ENCODE measurements at regions not wholly inside any gene's neighbourhood (a gene's known extent, or its start where the extent isn't known, plus 50 kb on each side); places are given as distances from the start of the nearest gene placed in this dataset.

DNA sequence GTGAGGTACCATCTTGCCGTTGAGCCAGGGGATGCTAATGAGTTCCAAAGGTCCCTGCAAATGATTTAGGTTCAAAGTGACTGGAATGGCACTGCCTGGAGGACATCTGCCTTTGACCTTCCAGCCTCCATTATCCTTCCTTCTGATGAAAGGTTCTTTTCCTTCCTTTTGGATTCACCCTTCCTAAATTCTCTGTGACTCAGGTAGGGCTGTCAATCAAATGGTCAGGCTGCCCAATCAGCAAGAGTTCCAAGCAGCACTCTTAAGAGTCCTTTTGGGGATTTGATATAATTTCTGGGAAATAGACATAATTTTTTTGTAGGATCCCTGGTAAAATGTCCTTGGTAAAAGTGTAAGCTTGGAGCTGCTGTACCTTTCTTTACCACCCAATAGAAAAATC, 58.8 kb upstream of the LMO4 start:
- DNase-seq (ENCODE audit: low read depth, low spot score) (no peak), FAIRE-seq (no peak)
- no peaks in the 10 kb centered on the region for H4K20me1 ChIP-seq (replicated peaks; ENCODE audit: control insufficient read depth, extremely low read depth, insufficient read depth, low read length)
- CTCF ChIA-PET = interaction anchor here (1.0 to 1.2 kb wide), 2 partner anchors 9 to 23 kb away, joined by 3 read pairs; no protein-coding TSS in a partner anchor
- H2AFZ ChIP-seq (ENCODE audit: low read depth, low read length) = no peak overlapping the region
- no peak overlapping the region for H3K27ac ChIP-seq (ENCODE audit: insufficient read depth, low read depth, low read length)
- H3K9me1 ChIP-seq (replicated peaks; ENCODE audit: control insufficient read depth, extremely low read depth, insufficient read depth, low read length) = no peaks in the 10 kb centered on the region
- H3K4me1 ChIP-seq (ENCODE audit: control insufficient read depth, extremely low read depth, insufficient read depth, low read length) = no peaks in the 10 kb centered on the region
- TF ChIP-seq MYC (IDR thresholded peaks at IDR 0.05; ENCODE audit: low read depth, low read length) (no peak), FOS (IDR thresholded peaks at IDR 0.05; ENCODE audit: borderline replicate concordance, insufficient read depth, low read length) (no peak), JUN (IDR thresholded peaks at IDR 0.05; ENCODE audit: borderline replicate concordance, insufficient read depth, insufficient read length, low read depth) (no peak), POLR2A (IDR thresholded peaks at IDR 0.05; ENCODE audit: low read depth, low read length) (no peak), POLR2AphosphoS5 (IDR thresholded peaks at IDR 0.05; ENCODE audit: insufficient read depth, low read depth, low read length) (no peak)
- TF ChIP-seq, protein P1, sequence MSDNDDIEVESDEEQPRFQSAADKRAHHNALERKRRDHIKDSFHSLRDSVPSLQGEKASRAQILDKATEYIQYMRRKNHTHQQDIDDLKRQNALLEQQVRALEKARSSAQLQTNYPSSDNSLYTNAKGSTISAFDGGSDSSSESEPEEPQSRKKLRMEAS (IDR thresholded peaks at IDR 0.05; ENCODE audit: insufficient read depth, insufficient read length) = no peak
- no peaks in the 10 kb centered on the region for H3K79me2 ChIP-seq (ENCODE audit: control insufficient read depth, insufficient read depth, low read length)
- peaks cover 0 to 8% of the 10 kb centered on the region in 2 experiments for H3K27me3 ChIP-seq (ENCODE audit: control insufficient read depth in 2 of 2, insufficient read depth in 2 of 2, low read length in 2 of 2)
- no peaks in the 10 kb centered on the region for H3K9me3 ChIP-seq (replicated peaks; ENCODE audit: control insufficient read depth, insufficient read depth, low read length)
- no peak overlapping the region for H3K4me3 ChIP-seq (replicated peaks in 1 of 3; ENCODE audit: insufficient read depth in 1 of 3, low read depth in 1 of 3, low read length in 3 of 3)
- dilution Hi-C loops (cut with MboI; ENCODE audit: extremely low pct_ligation_motif_present, low sequenced_read_pairs) = no loop called here
- H3K9ac ChIP-seq (replicated peaks; ENCODE audit: extremely low read depth, insufficient read depth, low read length) = no peak overlapping the region
- POLR2A ChIA-PET = no interaction called here
- intact Hi-C loops (cut with micrococcal nuclease) = no loop called here
- H3K36me3 ChIP-seq (ENCODE audit: control insufficient read depth in 2 of 2, extremely low read depth in 1 of 2, insufficient read depth in 2 of 2, low read length in 2 of 2) = no peaks in the 10 kb centered on the region
- no TSS peak for BruUV-seq (replicated peaks)
- no peak overlapping the region for H3K4me2 ChIP-seq (ENCODE audit: insufficient read depth, low read length)

DNA sequence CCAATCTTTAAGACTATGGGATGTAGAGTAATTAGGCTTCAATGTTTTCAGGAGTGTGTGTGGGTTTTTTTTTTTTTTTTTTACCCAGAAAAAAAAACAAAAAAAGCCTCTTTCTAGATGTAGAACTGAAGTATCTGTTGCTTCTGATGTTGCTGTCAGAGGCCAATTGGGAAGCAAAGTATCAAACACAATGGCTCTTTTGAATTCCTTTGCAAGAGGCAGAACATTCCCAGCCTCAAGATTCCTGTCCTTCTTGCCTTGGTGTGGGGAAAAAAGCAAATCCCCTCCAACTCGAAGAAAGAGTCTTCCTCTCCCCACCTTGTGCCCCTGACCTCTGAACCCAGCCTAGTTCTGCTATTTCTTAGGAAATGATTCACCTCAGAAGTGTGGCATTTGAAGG, 55.4 kb upstream of the LMO4 start:
- no peak for FAIRE-seq
- intact Hi-C loops (cut with micrococcal nuclease) = no loop called here
- CTCF ChIA-PET = no interaction called here

More for the DNA sequence above, 55.4 kb upstream of the LMO4 start:
- H3K4me2 ChIP-seq (ENCODE audit: insufficient read depth, low read length) = no peak overlapping the region
- dilution Hi-C loops (cut with MboI; ENCODE audit: extremely low pct_ligation_motif_present, low sequenced_read_pairs) = no loop called here
- BruUV-seq (replicated peaks) = no TSS peak
- no peaks in the 10 kb centered on the region for H3K36me3 ChIP-seq (ENCODE audit: control insufficient read depth in 2 of 2, extremely low read depth in 1 of 2, insufficient read depth in 2 of 2, low read length in 2 of 2)
- H3K9ac ChIP-seq (replicated peaks; ENCODE audit: extremely low read depth, insufficient read depth, low read length) = no peak overlapping the region
- POLR2A ChIA-PET = no interaction called here
- peaks cover 0 to 10% of the 10 kb centered on the region in 2 experiments for H3K27me3 ChIP-seq (ENCODE audit: control insufficient read depth in 2 of 2, insufficient read depth in 2 of 2, low read length in 2 of 2)
- H4K20me1 ChIP-seq (replicated peaks; ENCODE audit: control insufficient read depth, extremely low read depth, insufficient read depth, low read length) = no peaks in the 10 kb centered on the region
- TF ChIP-seq JUN (IDR thresholded peaks at IDR 0.05; ENCODE audit: borderline replicate concordance, insufficient read depth, insufficient read length, low read depth) = no peak
- TF ChIP-seq POLR2A (IDR thresholded peaks at IDR 0.05; ENCODE audit: low read depth, low read length) = no peak
- TF ChIP-seq MYC (IDR thresholded peaks at IDR 0.05; ENCODE audit: low read depth, low read length) = no peak
- TF ChIP-seq EZH2 (IDR thresholded peaks at IDR 0.05; ENCODE audit: borderline replicate concordance, low read depth, low read length, severe bottlenecking) = no peak
- TF ChIP-seq POLR2AphosphoS5 (IDR thresholded peaks at IDR 0.05; ENCODE audit: insufficient read depth, low read depth, low read length) = no peak
- no peak for TF ChIP-seq FOS (IDR thresholded peaks at IDR 0.05; ENCODE audit: borderline replicate concordance, insufficient read depth, low read length)
- TF ChIP-seq, protein P1 (IDR thresholded peaks at IDR 0.05; ENCODE audit: insufficient read depth, insufficient read length) = no peak
- TF ChIP-seq GATA2 (IDR thresholded peaks at IDR 0.05; ENCODE audit: insufficient read depth, insufficient read length, low read depth, low read length) = no peak
- TF ChIP-seq, protein P2, sequence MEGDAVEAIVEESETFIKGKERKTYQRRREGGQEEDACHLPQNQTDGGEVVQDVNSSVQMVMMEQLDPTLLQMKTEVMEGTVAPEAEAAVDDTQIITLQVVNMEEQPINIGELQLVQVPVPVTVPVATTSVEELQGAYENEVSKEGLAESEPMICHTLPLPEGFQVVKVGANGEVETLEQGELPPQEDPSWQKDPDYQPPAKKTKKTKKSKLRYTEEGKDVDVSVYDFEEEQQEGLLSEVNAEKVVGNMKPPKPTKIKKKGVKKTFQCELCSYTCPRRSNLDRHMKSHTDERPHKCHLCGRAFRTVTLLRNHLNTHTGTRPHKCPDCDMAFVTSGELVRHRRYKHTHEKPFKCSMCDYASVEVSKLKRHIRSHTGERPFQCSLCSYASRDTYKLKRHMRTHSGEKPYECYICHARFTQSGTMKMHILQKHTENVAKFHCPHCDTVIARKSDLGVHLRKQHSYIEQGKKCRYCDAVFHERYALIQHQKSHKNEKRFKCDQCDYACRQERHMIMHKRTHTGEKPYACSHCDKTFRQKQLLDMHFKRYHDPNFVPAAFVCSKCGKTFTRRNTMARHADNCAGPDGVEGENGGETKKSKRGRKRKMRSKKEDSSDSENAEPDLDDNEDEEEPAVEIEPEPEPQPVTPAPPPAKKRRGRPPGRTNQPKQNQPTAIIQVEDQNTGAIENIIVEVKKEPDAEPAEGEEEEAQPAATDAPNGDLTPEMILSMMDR (IDR thresholded peaks at IDR 0.05; ENCODE audit: extremely low read depth in 1 of 2, insufficient read depth in 1 of 2, low read depth in 1 of 2, low read length in 2 of 2) = no peak
- H3K27ac ChIP-seq (ENCODE audit: insufficient read depth, low read depth, low read length) = no peak overlapping the region
- no peak for DNase-seq (ENCODE audit: low read depth, low spot score)
- no peak overlapping the region for H2AFZ ChIP-seq (ENCODE audit: low read depth, low read length)
- H3K4me3 ChIP-seq (replicated peaks in 1 of 3; ENCODE audit: insufficient read depth in 1 of 3, low read depth in 1 of 3, low read length in 3 of 3) = no peak overlapping the region
- no peaks in the 10 kb centered on the region for H3K9me3 ChIP-seq (replicated peaks; ENCODE audit: control insufficient read depth, insufficient read depth, low read length)
- no peaks in the 10 kb centered on the region for H3K4me1 ChIP-seq (ENCODE audit: control insufficient read depth, extremely low read depth, insufficient read depth, low read length)
- no peaks in the 10 kb centered on the region for H3K9me1 ChIP-seq (replicated peaks; ENCODE audit: control insufficient read depth, extremely low read depth, insufficient read depth, low read length)
- H3K79me2 ChIP-seq (ENCODE audit: control insufficient read depth, insufficient read depth, low read length) = no peaks in the 10 kb centered on the region
